Kidney epithelial cell (primary cell): ENCODE measurements at regions not wholly inside any gene's neighbourhood (a gene's known extent, or its start where the extent isn't known, plus 50 kb on each side); places are given as distances from the start of the nearest gene placed in this dataset.

Experiments used
- DNase-seq: peaks from one replicate; pipeline ENCODE4 v3.0.0-alpha.2; 2010; ENCODE audit warnings: low read depth
- H3K27me3 ChIP-seq: 2 replicates; pipeline ENCODE4 v1.6.0; 2011; ENCODE audit warnings: low read length; ENCODE audit not compliant: control insufficient read depth, insufficient read depth
- H3K36me3 ChIP-seq: 2 replicates; pipeline ENCODE4 v1.5.1; 2011; ENCODE audit warnings: low read length; ENCODE audit not compliant: control insufficient read depth, insufficient read depth
- H3K4me3 ChIP-seq: 2 replicates; pipeline ENCODE4 v1.5.1; 2011; ENCODE audit warnings: low read depth, mild to moderate bottlenecking, control low read depth, low read length
- CTCF ChIP-seq: IDR thresholded peaks from 2 replicates; pipeline ENCODE4 v1.5.1; 2011; ENCODE audit warnings: mild to moderate bottlenecking, moderate library complexity, low read length, control low read depth, inconsistent platforms; ENCODE audit not compliant: insufficient read depth, poor library complexity, severe bottlenecking

DNA sequence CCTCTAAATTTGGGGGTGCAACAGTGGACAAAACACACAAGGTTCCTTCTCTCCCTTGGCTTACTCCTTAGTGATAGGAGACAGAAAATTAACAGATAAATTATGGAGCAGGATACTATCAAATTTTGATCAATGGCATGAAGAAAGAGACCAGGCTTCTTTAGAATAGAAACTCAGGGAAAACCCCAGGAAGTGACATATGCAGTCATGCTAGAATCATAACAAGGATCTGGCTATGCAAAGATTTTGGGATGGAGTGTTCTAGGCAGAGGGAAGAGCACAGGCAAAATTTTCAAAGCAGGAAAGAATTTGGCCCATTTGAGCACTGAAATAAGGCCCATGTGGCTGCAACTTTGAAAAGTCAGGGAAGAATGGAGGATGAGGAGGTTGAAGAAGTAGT is 182.3 kb upstream of the PLEKHG7 start:
- Histone ChIP-seq H3K27me3 (no peaks in the 10 kb centered on the region), H3K4me3 (no peak overlapping the region), H3K36me3 (no peaks in the 10 kb centered on the region)
- TF ChIP-seq CTCF, result no peak
- DNase-seq, result no peak

GRCh38 chr12:92519284-92519683 is 183.5 kb upstream of the PLEKHG7 start:
- Histone ChIP-seq H3K27me3 (no peaks in the 10 kb centered on the region), H3K36me3 (no peaks in the 10 kb centered on the region), H3K4me3 (no peak overlapping the region)
- DNase-seq, result peak; percentile 41
- no peak for TF ChIP-seq CTCF

GRCh38 chr12:92518071-92518470 is 184.7 kb upstream of the PLEKHG7 start:
- no peaks in the 10 kb centered on the region for H3K27me3 ChIP-seq
- no peaks in the 10 kb centered on the region for H3K36me3 ChIP-seq
- no peak for DNase-seq
- no peak for TF ChIP-seq CTCF
- no peak overlapping the region for H3K4me3 ChIP-seq

- H3K36me3 ChIP-seq, result no peaks in the 10 kb centered on the region
- no peak overlapping the region for H3K4me3 ChIP-seq
- peak; percentile 67 for DNase-seq
- H3K27me3 ChIP-seq, result no peaks in the 10 kb centered on the region
- no peak for TF ChIP-seq CTCF
These were observed 186.6 kb upstream of the PLEKHG7 start for GRCh38 chr12:92516277-92516600.

DNA sequence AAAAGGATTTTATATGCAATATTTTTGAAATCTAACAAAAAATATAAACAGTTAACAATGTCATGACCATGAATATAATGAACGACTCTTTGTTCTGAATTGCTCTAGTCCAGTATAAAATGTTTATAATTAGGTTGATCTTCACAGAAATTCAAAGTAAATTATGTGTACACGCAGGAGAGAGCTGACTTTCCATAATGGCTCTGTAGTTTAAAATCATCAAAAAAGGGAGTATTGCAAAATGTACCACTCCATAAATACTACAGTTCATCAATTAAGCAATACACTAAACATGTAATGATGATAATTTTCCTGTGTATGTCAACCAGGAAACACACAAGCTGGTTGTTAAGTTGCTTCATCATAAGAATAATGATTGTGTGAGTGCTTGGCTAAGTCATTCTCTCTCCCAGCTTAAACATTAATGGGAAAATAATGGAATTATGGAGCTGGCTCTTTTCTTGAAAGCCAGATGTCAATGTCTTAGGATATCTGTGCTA is 189.5 kb upstream of the PLEKHG7 start:
- no peak for TF ChIP-seq CTCF
- no peak overlapping the region for H3K4me3 ChIP-seq
- no peaks in the 10 kb centered on the region for H3K27me3 ChIP-seq
- DNase-seq, result no peak
- no peaks in the 10 kb centered on the region for H3K36me3 ChIP-seq

GRCh38 chr12:92511786-92512185 is 191.0 kb upstream of the PLEKHG7 start:
- Histone ChIP-seq H3K36me3 (no peaks in the 10 kb centered on the region), H3K4me3 (no peak overlapping the region), H3K27me3 (no peaks in the 10 kb centered on the region)
- no peak for DNase-seq
- no peak for TF ChIP-seq CTCF
